Fibroblast of lung (primary cell): ENCODE measurements at regions not wholly inside any gene's neighbourhood (a gene's known extent, or its start where the extent isn't known, plus 50 kb on each side); places are given as distances from the start of the nearest gene placed in this dataset.
A peak's percentile ranks its signal among the peaks of the same experiment; 100 is the strongest.

Experiments used
- DNase-seq, 2 donors: peaks; one replicate each; pipeline versions ENCODE4 v3.0.0 to v3.0.0-alpha.2; 2010; ENCODE audit warnings: low read depth in 2 of 2
- H2AFZ ChIP-seq: 2 replicates; pipeline ENCODE4 v1.5.1; 2012; ENCODE audit warnings: low read length, control low read depth, inconsistent platforms
- H3K27ac ChIP-seq: 2 replicates; pipeline ENCODE4 v1.5.1; 2011; ENCODE audit warnings: low read length, control low read depth; ENCODE audit not compliant: insufficient read depth
- H3K27me3 ChIP-seq: 2 replicates; pipeline ENCODE4 v1.5.1; 2011; ENCODE audit warnings: mild to moderate bottlenecking, low read length; ENCODE audit not compliant: control insufficient read depth, insufficient read depth
- H3K36me3 ChIP-seq: 2 replicates; pipeline ENCODE4 v1.5.1; 2011; ENCODE audit warnings: low read length; ENCODE audit not compliant: control insufficient read depth, insufficient read depth
- H3K4me1 ChIP-seq: 2 replicates; pipeline ENCODE4 v1.5.1; 2011; ENCODE audit warnings: low read length; ENCODE audit not compliant: control insufficient read depth, insufficient read depth; ENCODE audit errors: extremely low read depth
- H3K4me2 ChIP-seq: 2 replicates; pipeline ENCODE4 v1.5.1; 2011; ENCODE audit warnings: low read length, control low read depth; ENCODE audit not compliant: insufficient read depth; ENCODE audit errors: extremely low read depth
- H3K4me3 ChIP-seq, 4 experiments: fragments of 200-600 bp in 1 of 4; sonication (generic) in 1 of 4; replicated peaks in 1 of 4; 2 replicates each; pipeline ENCODE4 v1.5.1; 2011 to 2016; ENCODE audit warnings: low read length in 4 of 4, low read depth in 3 of 4, mild to moderate bottlenecking in 3 of 4, control low read depth in 2 of 4, inconsistent platforms in 1 of 4, mixed read lengths in 1 of 4; ENCODE audit not compliant: insufficient read depth in 1 of 4; ENCODE audit errors: control extremely low read depth in 1 of 4
- H3K79me2 ChIP-seq: 2 replicates; pipeline ENCODE4 v1.5.1; 2012; ENCODE audit warnings: mild to moderate bottlenecking, low read length, inconsistent platforms; ENCODE audit not compliant: control insufficient read depth, insufficient read depth
- H3K9ac ChIP-seq: 2 replicates; pipeline ENCODE4 v1.5.1; 2011; ENCODE audit warnings: mild to moderate bottlenecking, low read length, control low read depth; ENCODE audit not compliant: insufficient read depth
- H3K9me3 ChIP-seq: 2 replicates; pipeline ENCODE4 v1.5.1; 2012; ENCODE audit warnings: low read depth, low read length; ENCODE audit not compliant: control insufficient read depth, insufficient read depth
- H4K20me1 ChIP-seq: 2 replicates; pipeline ENCODE4 v1.5.1; 2011; ENCODE audit warnings: low read length; ENCODE audit not compliant: control insufficient read depth, insufficient read depth; ENCODE audit errors: extremely low read depth
- CTCF ChIP-seq, 2 donors: IDR thresholded peaks in 1 of 2; conservative IDR thresholded peaks in 1 of 2; 1 replicate in 1 of 2; 2 replicates in 1 of 2; pipeline ENCODE4 v1.5.1; 2011 to 2012; ENCODE audit warnings: low read length in 2 of 2, control low read depth in 1 of 2, inconsistent platforms in 1 of 2, low read depth in 1 of 2, mild to moderate bottlenecking in 1 of 2
- EZH2 ChIP-seq: IDR thresholded peaks from 2 replicates; pipeline ENCODE4 v1.5.1; 2012; ENCODE audit warnings: low read length, control low read depth, mild to moderate bottlenecking; ENCODE audit errors: missing control alignments

GRCh38 chr5:174850565-174851169 is 126.3 kb downstream of the MSX2 start:
- Histone ChIP-seq H2AFZ (no peak overlapping the region), H3K9me3 (no peaks in the 10 kb centered on the region), H3K9ac (no peak overlapping the region), H3K4me2 (no peak overlapping the region), H3K27me3 (no peaks in the 10 kb centered on the region), H4K20me1 (no peaks in the 10 kb centered on the region), H3K79me2 (no peaks in the 10 kb centered on the region), H3K4me3 (no peak overlapping the region), H3K27ac (no peak overlapping the region), H3K36me3 (no peaks in the 10 kb centered on the region), H3K4me1 (no peaks in the 10 kb centered on the region)
- TF ChIP-seq CTCF (conservative IDR thresholded peaks at IDR 0.05 in 1 of 2, IDR thresholded peaks at IDR 0.05 in 1 of 2; ENCODE audit: low read depth in 1 of 2, low read length in 2 of 2) (no peak), EZH2 (no peak)
- no peak for DNase-seq

GRCh38 chr5:174849426-174849825 is 125.0 kb downstream of the MSX2 start:
- H3K27me3 ChIP-seq = no peaks in the 10 kb centered on the region
- no peak for DNase-seq
- no peaks in the 10 kb centered on the region for H4K20me1 ChIP-seq
- H2AFZ ChIP-seq = no peak overlapping the region
- H3K4me1 ChIP-seq = no peaks in the 10 kb centered on the region
- H3K4me2 ChIP-seq = no peak overlapping the region
- H3K9me3 ChIP-seq = no peaks in the 10 kb centered on the region
- H3K27ac ChIP-seq = no peak overlapping the region
- H3K4me3 ChIP-seq = no peak overlapping the region
- H3K9ac ChIP-seq = no peak overlapping the region
- H3K79me2 ChIP-seq = no peaks in the 10 kb centered on the region
- TF ChIP-seq EZH2 (no peak), CTCF (conservative IDR thresholded peaks at IDR 0.05 in 1 of 2, IDR thresholded peaks at IDR 0.05 in 1 of 2; ENCODE audit: low read depth in 1 of 2, low read length in 2 of 2) (no peak)
- H3K36me3 ChIP-seq = no peaks in the 10 kb centered on the region

- no peak overlapping the region for H3K4me2 ChIP-seq
- no peaks in the 10 kb centered on the region for H3K79me2 ChIP-seq
- no peaks in the 10 kb centered on the region for H3K27me3 ChIP-seq
- H3K36me3 ChIP-seq = no peaks in the 10 kb centered on the region
- DNase-seq = peak; percentile 42 to 71
- H3K9ac ChIP-seq = no peak overlapping the region
- no peaks in the 10 kb centered on the region for H3K4me1 ChIP-seq
- TF ChIP-seq EZH2 (no peak), CTCF (conservative IDR thresholded peaks at IDR 0.05 in 1 of 2, IDR thresholded peaks at IDR 0.05 in 1 of 2; ENCODE audit: low read depth in 1 of 2, low read length in 2 of 2) (no peak)
- H3K27ac ChIP-seq = no peak overlapping the region
- H2AFZ ChIP-seq = no peak overlapping the region
- no peak overlapping the region for H3K4me3 ChIP-seq
- H3K9me3 ChIP-seq = no peaks in the 10 kb centered on the region
- no peaks in the 10 kb centered on the region for H4K20me1 ChIP-seq
Observed at GRCh38 chr5:174844971-174845370, 120.6 kb downstream of the MSX2 start.
